HG02623 (cell line): ENCODE measurements at regions not wholly inside any gene's neighbourhood (a gene's known extent, or its start where the extent isn't known, plus 50 kb on each side); places are given as distances from the start of the nearest gene placed in this dataset.
A peak's percentile ranks its signal among the peaks of the same experiment; 100 is the strongest.

ENCODE experiments used
- ATAC-seq: cut with Tn5 transposase; IDR thresholded peaks from one replicate; pipeline ENCODE4 v1.9.1; 2021; ENCODE audit warnings: moderate library complexity; ENCODE audit not compliant: unreplicated experiment

GRCh38 chr14:38526826-38527501 is 271.1 kb upstream of the CLEC14A start:
- ATAC-seq = no peak

DNA sequence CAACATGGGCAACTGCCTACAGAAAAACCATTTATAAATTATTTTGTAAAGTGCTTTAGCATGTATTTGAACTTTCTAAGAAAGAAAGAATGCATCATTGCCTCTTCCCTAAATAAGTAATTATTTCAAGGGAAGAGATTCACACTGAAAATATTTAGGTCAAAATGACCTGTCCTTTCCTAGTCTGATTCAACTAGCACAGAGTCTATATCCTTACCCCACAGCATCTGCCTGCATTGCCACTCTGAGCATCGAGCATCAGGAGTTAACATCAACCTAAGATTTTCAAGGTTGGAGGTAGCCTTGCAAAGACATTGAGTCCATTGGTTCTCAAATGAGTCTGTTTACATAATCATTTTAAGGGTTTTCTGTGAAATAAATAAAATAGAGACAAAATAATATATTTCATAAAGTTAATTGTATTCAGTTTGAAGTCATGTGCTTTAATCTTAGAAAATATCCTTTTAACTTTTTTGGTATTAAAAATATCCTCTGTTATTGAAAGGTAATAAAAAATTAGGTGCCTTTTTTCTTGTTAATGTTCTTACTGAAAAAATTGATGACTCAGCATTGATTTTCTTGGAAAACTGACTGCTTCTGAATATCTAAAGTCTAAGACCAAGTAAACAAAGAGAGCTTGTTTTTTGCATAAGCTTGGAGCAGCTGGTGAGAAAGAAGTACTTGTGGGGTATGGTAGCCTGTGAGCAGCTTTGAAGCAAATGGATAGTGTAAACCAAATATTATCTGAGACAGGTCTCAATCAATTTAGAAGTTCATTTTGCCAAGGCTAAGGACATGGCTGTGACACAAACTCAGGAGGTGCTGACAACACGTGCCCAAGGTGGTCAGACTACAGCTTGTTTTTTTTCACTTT is 269.0 kb upstream of the CLEC14A start:
- ATAC-seq = no peak

- ATAC-seq = no peak
Observed at GRCh38 chr14:38522724-38523123, 266.8 kb upstream of the CLEC14A start.

GRCh38 chr14:38521591-38521990 is 265.7 kb upstream of the CLEC14A start:
- no peak for ATAC-seq

DNA sequence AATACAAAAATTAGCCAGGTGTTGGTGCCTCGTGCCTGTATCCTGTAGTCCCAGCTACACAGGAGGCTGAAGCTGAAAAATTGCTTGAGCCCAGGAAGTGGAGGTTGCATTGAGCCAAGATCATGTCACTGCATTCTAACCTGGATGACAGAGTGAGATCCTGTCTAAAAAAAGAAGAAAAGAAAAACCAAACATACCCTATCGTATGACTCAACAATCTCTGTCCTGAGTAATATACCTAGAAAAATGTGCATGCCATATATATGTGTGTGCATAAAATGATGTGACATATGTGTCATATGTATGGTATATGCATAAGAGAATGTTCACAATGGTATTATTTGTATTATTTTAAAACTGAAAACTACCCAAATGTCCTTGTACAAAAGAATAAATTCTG is 261.5 kb upstream of the CLEC14A start:
- ATAC-seq = no peak

DNA sequence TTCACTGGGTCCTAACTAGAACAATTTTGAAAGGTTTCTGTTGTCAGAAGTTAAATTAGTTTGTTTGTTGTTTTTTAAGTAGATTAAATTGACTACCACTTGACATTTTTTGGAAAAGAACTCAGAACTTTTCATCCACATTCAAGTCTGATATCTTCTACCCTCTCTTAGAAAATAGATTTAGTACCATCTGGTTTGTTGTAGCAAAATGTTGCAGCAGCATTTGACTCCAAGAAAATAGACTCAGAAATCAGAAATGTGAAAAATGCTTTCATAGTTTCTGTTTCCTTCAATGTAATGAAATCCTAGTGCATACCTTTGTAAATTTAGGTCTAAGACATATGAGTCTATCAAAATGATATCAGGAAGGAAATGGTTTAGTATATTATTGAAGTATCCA is 256.3 kb upstream of the CLEC14A start:
- ATAC-seq = no peak

DNA sequence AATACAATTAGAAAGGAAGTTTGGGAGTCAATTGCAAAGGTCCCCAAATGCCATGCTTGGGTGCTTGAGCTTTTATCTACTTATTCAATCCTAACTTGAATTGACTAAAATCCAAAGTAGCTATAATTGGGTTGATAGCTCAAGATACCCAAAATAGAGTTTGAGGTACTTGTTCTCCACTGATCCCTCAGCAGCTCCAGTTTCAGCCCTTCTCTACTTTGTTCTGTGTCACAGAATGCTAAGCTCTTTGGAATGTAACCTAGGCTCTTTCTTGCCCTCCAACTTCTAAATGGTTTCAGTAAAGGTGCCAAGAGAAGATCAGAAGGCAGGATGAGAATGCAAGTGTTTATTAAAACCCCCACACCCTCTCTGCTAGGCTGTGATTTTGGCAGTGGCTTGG is 251.4 kb upstream of the CLEC14A start:
- ATAC-seq = no peak

- no peak for ATAC-seq
Observed at GRCh38 chr14:38505973-38506249, 250.0 kb upstream of the CLEC14A start.

DNA sequence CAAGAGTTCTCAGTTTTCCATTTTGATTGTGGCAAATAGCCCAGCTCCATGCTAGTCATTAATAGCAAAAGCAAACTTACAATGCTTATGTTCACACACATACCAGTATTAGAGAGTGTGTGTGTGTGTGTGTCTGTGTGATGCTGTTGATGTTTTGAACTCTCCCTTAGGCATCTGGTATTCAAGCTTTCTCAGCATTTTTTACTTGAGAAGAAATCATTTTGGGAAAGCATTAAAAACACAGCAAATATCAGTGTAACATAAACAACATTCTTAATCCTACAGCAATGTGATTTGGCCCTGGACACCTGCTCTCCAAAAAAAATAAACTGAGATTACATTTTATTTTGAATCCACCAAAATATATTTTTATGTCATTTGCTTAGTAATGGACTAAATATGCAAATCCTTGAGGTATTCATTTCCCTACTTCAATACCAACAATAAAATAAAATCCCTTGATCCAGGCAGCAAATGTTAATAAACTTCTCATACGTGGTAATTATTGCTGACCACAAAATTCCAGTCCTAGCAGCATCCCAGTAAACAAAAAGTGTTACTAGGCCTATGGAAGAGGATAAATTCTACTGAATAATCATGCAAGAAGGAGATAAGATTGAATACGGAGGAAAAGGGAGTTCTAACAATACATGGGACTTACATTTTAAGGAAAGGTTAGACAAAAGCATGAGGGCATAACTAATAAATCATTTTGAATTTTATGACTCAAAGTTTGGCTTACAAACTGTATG is 249.5 kb upstream of the CLEC14A start:
- no peak for ATAC-seq

DNA sequence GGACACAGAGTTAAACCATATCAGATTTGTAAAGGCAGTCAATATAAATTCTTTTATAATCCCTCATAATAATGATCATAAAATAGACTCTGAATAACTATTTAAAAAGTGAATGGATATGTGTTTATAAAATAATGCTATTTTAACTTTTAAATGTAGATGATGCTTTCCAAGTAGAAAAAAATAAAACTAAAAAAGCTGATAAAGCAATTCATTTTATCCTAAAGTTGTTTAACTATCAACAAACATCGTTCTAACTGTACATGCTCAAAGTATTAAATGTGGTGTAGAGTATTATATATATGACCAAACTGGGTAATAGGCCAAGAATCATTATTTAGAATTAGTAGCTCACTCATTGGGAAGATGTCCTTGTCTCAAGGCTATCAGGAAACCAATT is 248.3 kb upstream of the CLEC14A start:
- ATAC-seq = no peak

- no peak for ATAC-seq
Observed at GRCh38 chr14:38502239-38502638, 246.3 kb upstream of the CLEC14A start.

DNA sequence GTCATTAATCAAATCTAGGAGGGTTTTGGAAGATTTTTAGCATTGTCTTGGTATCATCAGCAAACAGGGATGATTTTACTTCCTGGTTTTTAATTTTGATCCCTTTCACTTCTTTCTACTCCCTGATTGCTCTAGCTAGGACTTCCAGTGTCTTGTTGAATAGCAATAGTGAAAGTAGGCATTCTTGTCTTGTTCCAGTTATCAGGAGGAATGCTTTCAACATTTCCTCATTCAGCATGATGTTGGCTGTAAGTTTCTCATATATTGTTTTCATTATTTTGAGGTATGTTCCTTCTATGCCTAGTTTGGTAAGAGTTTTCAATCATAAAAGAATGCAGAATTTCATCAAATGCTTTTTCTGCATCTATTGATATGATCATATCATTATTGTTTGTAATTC is 244.2 kb upstream of the CLEC14A start:
- no peak for ATAC-seq

- no peak for ATAC-seq
Observed at GRCh38 chr14:38496092-38496491, 240.2 kb upstream of the CLEC14A start.

GRCh38 chr14:38490273-38490672 is 234.4 kb upstream of the CLEC14A start:
- peak; percentile 90 for ATAC-seq

GRCh38 chr14:38485026-38485425 is 229.1 kb upstream of the CLEC14A start:
- no peak for ATAC-seq

GRCh38 chr14:38481952-38482678 is 226.2 kb upstream of the CLEC14A start:
- ATAC-seq = no peak

GRCh38 chr14:38469156-38469555 is 213.3 kb upstream of the CLEC14A start:
- no peak for ATAC-seq

DNA sequence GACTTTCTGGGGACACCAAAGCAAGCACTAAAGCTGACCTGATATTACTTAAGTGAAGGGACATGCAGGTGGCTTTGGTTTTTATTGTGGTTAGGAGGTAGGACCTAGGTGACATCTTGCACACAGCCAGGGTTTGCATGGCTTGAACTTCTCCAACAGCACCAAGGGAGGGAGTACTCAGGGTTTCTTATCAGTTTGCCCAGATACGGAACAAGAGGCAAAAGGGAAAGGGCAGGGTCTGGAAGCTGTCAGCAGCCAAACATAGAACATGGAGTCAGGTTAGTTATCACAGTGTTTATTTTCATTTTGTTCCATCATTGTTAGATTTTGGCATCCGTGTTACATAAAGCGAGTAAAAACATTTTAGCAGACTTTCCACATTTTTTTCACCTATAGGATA is 186.3 kb upstream of the CLEC14A start:
- ATAC-seq = no peak

- no peak for ATAC-seq
Observed at GRCh38 chr14:38432186-38432585, 176.3 kb upstream of the CLEC14A start.

DNA sequence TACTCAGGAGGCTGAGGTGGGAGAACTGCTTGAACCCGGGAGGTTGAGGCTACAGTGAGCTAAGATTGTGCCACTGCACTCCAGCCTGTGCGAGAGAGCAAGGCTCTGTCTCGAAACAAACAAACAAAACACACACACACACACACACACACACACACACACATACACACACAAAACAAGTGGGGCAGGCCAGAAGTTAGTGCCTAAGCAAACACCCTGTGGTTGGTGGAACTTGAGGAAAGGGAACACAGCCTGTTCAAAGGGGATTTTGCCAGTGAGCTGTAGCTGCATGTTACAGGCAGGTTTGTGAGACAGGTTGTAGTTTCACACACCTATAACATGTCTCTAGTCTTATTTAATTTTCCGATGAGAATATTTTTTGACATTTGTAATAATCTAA is 175.3 kb upstream of the CLEC14A start:
- no peak for ATAC-seq

GRCh38 chr14:38430522-38430921 is 174.6 kb upstream of the CLEC14A start:
- ATAC-seq = no peak
